Amniotic epithelial cell (primary cell): ENCODE measurements at regions not wholly inside any gene's neighbourhood (a gene's known extent, or its start where the extent isn't known, plus 50 kb on each side); places are given as distances from the start of the nearest gene placed in this dataset.

Experiments
- DNase-seq: peaks from one replicate; pipeline ENCODE4 v3.0.0-alpha.2; 2010; ENCODE audit warnings: low read depth

- peak; percentile 87 for DNase-seq
Measured at GRCh38 chr3:159128628-159129027, 326.8 kb downstream of the MFSD1 start.

GRCh38 chr3:159130108-159130507, 328.3 kb downstream of the MFSD1 start:
- DNase-seq, result peak; percentile 42

GRCh38 chr3:159131376-159131775, 329.5 kb downstream of the MFSD1 start:
- peak; percentile 50 for DNase-seq

- no peak for DNase-seq
Measured at GRCh38 chr3:159137949-159138348, 336.1 kb downstream of the MFSD1 start.

GRCh38 chr3:159139326-159139725, 337.5 kb downstream of the MFSD1 start:
- DNase-seq, result no peak

GRCh38 chr3:159144472-159144871, 342.6 kb downstream of the MFSD1 start:
- DNase-seq, result no peak

- DNase-seq, result no peak
Measured at GRCh38 chr3:159144891-159145290, 343.0 kb downstream of the MFSD1 start.

- no peak for DNase-seq
Measured at GRCh38 chr3:159146392-159146791, 344.5 kb downstream of the MFSD1 start.

DNA sequence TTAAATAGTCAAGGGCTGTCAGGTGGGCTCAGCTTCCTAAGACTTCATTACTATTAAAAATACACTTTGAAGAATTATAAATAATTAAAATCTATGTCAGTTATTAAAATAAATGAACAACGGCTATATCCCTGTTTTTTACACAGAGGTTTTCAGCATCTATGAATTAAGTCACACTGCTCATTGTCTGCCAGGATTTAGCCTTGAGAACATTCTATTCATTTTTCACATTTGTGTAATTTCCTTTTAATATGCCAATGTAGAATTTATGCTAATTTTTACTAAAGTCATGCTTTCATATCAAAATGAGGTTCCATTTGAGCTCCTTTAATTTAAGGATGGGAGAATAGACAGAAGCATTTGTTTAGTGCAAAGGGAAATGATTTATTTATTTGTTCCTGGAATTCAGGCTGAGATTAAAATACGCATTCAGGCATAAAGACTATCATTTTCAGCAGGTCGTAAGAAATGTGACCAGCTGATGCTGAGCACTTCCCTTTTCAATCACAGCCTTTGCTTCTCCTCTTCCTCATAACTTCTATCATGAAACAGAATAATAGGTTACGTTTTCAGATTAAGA, 345.1 kb downstream of the MFSD1 start:
- DNase-seq, result no peak

DNA sequence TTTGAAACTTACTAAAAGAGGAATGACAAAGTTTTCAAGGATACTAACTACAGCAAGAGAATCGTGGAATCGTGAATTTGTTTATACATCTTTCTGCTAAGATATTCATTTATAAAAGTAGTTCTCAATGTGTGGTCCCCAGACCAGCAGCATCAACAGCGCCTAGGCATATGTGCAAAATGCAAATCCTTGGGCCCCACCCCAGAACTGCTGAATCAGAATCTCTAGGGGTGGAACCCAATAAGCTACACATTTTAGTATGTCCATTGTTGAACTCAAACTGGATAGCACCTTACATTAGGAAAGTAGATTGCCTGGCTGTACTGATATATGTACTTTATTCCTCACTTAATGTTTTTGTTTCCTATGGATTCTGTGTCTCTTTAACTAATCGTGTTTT, 346.0 kb downstream of the MFSD1 start:
- no peak for DNase-seq

DNA sequence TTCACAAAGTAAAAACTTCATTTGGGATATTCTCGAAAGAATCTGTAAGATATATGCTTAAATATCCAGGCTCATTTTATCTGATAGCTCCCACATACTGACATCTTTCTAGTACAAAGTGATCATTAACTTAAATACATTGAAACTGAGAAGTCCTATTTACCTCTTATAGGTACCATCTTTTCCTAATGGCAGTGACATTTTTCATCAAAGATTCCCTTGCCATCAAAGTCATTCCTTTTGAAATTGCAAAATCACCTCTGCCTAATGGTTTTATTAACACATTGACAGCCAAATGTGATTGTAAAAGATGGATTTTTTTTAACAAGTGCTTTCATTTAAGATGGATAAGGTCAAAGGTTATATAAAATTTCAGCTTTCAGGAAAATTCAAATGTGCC, 346.6 kb downstream of the MFSD1 start:
- DNase-seq, result no peak

DNA sequence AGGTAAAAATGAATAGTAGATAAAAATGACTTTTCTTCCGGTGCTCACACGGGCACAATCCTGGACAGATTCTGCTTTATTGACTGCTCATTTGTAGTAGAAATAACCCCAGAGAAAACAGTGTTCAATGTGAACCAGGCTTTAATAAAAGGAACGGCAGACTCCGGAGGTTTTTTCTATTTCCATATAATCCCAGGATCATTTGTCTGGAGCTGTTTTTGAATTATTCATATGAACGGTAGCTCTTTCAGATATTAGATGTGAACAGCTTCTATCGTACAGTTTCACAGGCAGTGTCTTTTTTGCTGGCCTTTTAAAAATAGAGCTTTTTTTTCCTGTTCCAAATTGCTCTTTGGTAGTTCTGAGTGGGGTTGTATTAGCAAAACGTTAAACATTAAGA, 347.3 kb downstream of the MFSD1 start:
- DNase-seq, result no peak

GRCh38 chr3:159149633-159150032, 347.8 kb downstream of the MFSD1 start:
- DNase-seq, result no peak

GRCh38 chr3:159150180-159150579, 348.3 kb downstream of the MFSD1 start:
- DNase-seq, result no peak

DNA sequence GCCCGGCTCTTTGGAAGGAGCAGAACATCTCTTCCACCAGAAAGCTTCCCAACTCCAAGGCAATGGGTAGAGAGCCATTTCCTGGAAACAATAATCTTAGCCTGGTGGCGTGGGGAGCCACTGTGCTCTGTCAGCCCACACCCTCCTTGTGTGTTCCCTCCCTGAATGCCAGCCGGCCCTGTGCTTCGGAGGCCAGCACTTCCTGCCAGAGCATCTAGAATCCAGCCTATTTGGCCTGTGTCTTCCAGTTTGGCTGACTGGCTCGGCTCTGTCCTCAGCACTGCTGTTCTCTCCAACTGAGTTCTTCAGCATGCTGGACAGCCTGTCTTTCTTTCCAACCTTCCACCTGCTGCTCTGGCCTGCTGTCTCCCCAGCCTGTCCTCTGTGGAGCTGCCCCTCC, 349.3 kb downstream of the MFSD1 start:
- no peak for DNase-seq

DNA sequence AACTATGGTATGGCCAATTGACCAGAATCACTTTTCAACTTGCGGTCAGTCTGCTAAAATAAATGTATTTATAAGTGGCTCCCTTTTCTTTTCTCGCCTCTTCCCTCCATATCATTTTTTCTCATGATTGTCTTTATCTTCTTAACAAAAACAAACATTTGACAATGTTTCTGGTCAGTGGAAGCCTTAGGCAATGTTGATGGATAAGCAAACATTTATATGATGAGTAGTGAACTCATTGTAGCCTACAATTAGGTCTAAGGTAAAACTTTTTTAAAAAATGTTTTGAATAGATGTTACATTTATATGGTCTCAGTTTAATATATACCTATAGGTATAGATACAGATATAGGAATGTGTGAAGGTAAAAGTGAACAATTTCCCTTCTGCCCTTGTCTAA, 355.4 kb downstream of the MFSD1 start:
- DNase-seq, result no peak

DNA sequence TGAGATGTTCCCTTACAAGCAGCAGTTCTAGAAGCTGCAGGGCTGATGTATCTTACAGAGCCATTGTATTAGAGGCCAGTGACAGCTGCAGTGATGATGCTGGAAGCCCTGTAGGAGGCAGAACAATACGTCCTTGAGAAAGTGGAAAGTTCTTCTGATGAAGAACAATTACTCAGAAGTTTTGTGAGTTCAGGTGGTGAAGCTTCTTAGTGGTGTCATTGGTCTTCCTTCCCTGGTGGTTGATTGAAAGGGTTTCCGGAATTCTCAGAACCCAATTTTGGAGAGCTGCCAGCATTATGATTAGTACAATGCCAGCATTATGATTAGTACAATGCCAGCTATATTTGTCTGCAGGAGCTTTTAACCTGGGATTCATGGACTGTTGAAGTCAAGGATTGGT, 356.4 kb downstream of the MFSD1 start:
- DNase-seq, result no peak

- no peak for DNase-seq
Measured at GRCh38 chr3:159158801-159159200, 356.9 kb downstream of the MFSD1 start.

- no peak for DNase-seq
Measured at GRCh38 chr3:159159546-159159945, 357.7 kb downstream of the MFSD1 start.

DNA sequence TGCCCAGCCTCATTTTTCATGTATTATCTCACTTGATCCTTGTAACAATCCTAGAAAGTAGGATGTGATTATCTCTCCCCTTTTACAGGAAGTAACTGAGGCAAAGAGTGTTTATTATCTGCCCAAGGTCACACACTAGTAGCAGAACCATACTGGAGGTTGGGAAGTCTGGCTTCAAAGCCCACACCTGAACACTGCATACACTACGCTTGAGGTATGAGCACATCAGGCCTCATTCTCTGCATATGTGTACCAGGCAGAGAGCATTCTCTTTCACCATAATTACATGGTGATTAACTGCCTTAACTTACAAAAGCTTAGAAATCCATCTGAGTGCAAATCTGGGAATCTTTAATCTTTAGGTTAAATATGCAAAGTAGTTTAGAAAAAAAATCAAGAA, 361.8 kb downstream of the MFSD1 start:
- DNase-seq, result peak; percentile 15

GRCh38 chr3:159165961-159166360, 364.1 kb downstream of the MFSD1 start:
- no peak for DNase-seq

DNA sequence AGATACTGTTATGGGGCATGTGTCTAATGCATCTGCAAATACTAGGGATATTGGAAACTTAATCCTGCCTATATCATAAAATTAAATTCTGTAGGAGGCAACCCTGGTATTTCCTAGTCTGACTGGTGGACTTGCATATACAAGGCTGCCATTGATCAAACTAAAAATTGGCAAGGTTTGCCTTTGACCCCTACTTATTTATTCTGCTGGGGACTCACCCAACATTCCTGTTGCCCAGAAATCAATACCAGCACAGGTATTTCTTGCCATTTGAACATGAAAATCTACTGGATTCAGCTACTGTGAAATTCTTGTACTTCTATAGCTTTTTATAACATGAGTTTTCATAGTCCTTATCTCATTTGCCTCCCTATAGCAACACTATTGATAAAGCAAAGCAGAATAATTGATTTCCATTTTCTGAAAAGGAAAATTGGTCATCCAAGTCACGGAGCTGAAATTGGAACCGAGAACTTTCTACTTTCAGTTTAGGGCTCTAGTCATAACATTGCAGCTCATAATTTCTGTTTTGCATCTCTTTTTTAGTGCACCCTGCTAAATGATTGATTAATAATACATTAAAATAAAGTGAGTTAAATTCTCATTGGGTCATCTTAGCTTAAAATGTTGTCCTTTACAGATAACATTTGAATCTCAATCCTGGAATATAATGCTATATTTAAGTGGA, 365.2 kb downstream of the MFSD1 start:
- DNase-seq, result no peak

DNA sequence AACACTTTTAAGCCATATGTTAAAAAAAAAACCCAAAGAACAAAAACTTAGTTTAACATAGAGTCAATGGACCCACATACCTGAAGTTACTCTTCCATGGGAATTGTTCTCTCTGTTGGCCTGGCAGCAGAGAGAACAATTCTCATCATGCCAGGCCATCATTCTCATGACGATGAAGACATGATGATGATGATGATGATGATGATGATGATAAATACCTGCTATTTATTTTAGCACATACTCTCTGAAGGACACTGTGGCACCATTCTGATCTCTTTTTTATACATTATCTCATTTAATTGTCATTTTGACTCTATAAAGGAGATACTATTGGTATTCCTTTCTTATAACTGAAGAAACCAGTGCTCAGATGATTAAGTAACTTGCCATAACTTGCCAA, 366.9 kb downstream of the MFSD1 start:
- no peak for DNase-seq

GRCh38 chr3:159169828-159170227, 368.0 kb downstream of the MFSD1 start:
- DNase-seq, result peak; percentile 69
